PC-3 (cell line): ENCODE measurements at regions not wholly inside any gene's neighbourhood (a gene's known extent, or its start where the extent isn't known, plus 50 kb on each side); places are given as distances from the start of the nearest gene placed in this dataset.

Experiments used
- ATAC-seq: fragments of 200-7000 bp; cut with Tn5 transposase; 2 replicates; pipeline ENCODE4 v1.9.1; 2020; ENCODE audit warnings: mild to moderate bottlenecking, moderate library complexity
- BruUV-seq: library from RNA; stranded (reverse); fragments of 400-500 nt; replicated peaks from 2 replicates; lab custom pipeline; 2021; lab: Mats Ljungman, UMichigan
- CTCF ChIA-PET: fragments of 300-600 bp; sonication (Branson Sonifier 250); formaldehyde crosslinking; loops from one replicate; lab custom pipeline; 2022; ENCODE audit warnings: antibody characterized with exemption; lab: Charles Lee
- POLR2A ChIA-PET: fragments of 300-600 bp; sonication (Branson Sonifier 250); formaldehyde crosslinking; loops from one replicate; lab custom pipeline; 2022; ENCODE audit warnings: antibody characterized with exemption; ENCODE audit not compliant: unreplicated experiment; lab: Charles Lee
- DNase-seq: peaks from one replicate; pipeline ENCODE4 v3.0.0-alpha.2; 2015
- H2AFZ ChIP-seq: fragments of 300-600 bp; sonication (generic); 2 replicates; pipeline ENCODE4 v1.6.0; 2016; ENCODE audit warnings: antibody characterized with exemption, low read length
- H3F3A ChIP-seq: fragments of 300-600 bp; sonication (generic); one replicate; pipeline ENCODE4 v1.6.0; 2017; ENCODE audit warnings: antibody characterized with exemption, low read length, control low read depth, mild to moderate bottlenecking; ENCODE audit not compliant: unreplicated experiment
- H3K27ac ChIP-seq: fragments of 300-600 bp; sonication (generic); 2 replicates; pipeline ENCODE4 v1.5.1; 2016; ENCODE audit warnings: mild to moderate bottlenecking, low read length
- H3K27me3 ChIP-seq: fragments of 300-600 bp; sonication (generic); 2 replicates; pipeline ENCODE4 v1.6.1; 2016; ENCODE audit warnings: low read length, mixed read lengths
- H3K36me3 ChIP-seq: fragments of 300-600 bp; sonication (generic); 2 replicates; pipeline ENCODE4 v1.6.1; 2016; ENCODE audit warnings: low read depth, mixed run types, low read length, mixed read lengths
- H3K4me1 ChIP-seq: fragments of 300-600 bp; sonication (generic); 2 replicates; pipeline ENCODE4 v1.5.1; 2016; ENCODE audit warnings: low read length; ENCODE audit not compliant: insufficient read depth
- H3K4me2 ChIP-seq: fragments of 300-600 bp; sonication (generic); 2 replicates; pipeline ENCODE4 v1.6.0; 2016; ENCODE audit warnings: low read length
- H3K4me3 ChIP-seq: fragments of 300-600 bp; sonication (generic); 2 replicates; pipeline ENCODE4 v1.5.1; 2016; ENCODE audit warnings: mild to moderate bottlenecking, low read length, mixed read lengths
- H3K79me2 ChIP-seq: fragments of 300-600 bp; sonication (generic); 2 replicates; pipeline ENCODE4 v1.6.1; 2017; ENCODE audit warnings: low read length, mixed read lengths
- H3K9ac ChIP-seq: fragments of 300-600 bp; sonication (generic); 2 replicates; pipeline ENCODE4 v1.6.0; 2016; ENCODE audit warnings: mild to moderate bottlenecking, low read length
- H3K9me2 ChIP-seq: fragments of 300-600 bp; sonication (generic); replicated peaks from 2 replicates; pipeline ENCODE4 v1.6.1; 2016; ENCODE audit warnings: mixed run types, low read length, mixed read lengths
- H3K9me3 ChIP-seq: fragments of 300-600 bp; sonication (generic); 2 replicates; pipeline ENCODE4 v1.6.1; 2016; ENCODE audit warnings: low read length, mixed read lengths
- H4K20me1 ChIP-seq: fragments of 300-600 bp; sonication (generic); 2 replicates; pipeline ENCODE4 v1.6.1; 2016; ENCODE audit warnings: low read length, mixed read lengths
- EZH2 ChIP-seq: fragments of 300-600 bp; sonication (generic); IDR thresholded peaks from one replicate; pipeline ENCODE4 v1.6.1; 2017; ENCODE audit warnings: antibody characterized with exemption, mild to moderate bottlenecking, low read length; ENCODE audit not compliant: unreplicated experiment
- EZH2phosphoT487 ChIP-seq: fragments of 300-600 bp; sonication (generic); IDR thresholded peaks from 2 replicates; pipeline ENCODE4 v1.6.1; 2018; ENCODE audit warnings: mild to moderate bottlenecking, antibody characterized with exemption, low read length, borderline replicate concordance
- intact Hi-C: fragments of 100-400 bp; cut with micrococcal nuclease; formaldehyde crosslinking; loops from 2 replicates; pipeline ENCODE4 v1.9.0; 2023
- TF ChIP-seq, protein P1 (sequence below): fragments of 300-600 bp; sonication (generic); conservative IDR thresholded peaks from 2 replicates; pipeline ENCODE4 v1.5.1; 2017; ENCODE audit warnings: antibody characterized with exemption, low read depth, mild to moderate bottlenecking, low read length

- Histone ChIP-seq H3K79me2 (no peaks in the 10 kb centered on the region), H3K4me3 (no peak overlapping the region), H3K27me3 (peaks cover 73% of the 10 kb centered on the region), H3K9me2 (no peaks in the 10 kb centered on the region), H3K9ac (no peak overlapping the region), H3K9me3 (no peaks in the 10 kb centered on the region), H4K20me1 (no peaks in the 10 kb centered on the region), H2AFZ (no peak overlapping the region), H3K36me3 (no peaks in the 10 kb centered on the region), H3K27ac (no peak overlapping the region), H3K4me2 (no peak overlapping the region), H3K4me1 (no peaks in the 10 kb centered on the region), H3F3A (no peaks in the 10 kb centered on the region)
- no peak for DNase-seq
- ChIA-PET POLR2A (no interaction called here), CTCF (no interaction called here)
- TF ChIP-seq EZH2phosphoT487, result no peak
- TF ChIP-seq EZH2, result no peak
- TF ChIP-seq, protein P1, sequence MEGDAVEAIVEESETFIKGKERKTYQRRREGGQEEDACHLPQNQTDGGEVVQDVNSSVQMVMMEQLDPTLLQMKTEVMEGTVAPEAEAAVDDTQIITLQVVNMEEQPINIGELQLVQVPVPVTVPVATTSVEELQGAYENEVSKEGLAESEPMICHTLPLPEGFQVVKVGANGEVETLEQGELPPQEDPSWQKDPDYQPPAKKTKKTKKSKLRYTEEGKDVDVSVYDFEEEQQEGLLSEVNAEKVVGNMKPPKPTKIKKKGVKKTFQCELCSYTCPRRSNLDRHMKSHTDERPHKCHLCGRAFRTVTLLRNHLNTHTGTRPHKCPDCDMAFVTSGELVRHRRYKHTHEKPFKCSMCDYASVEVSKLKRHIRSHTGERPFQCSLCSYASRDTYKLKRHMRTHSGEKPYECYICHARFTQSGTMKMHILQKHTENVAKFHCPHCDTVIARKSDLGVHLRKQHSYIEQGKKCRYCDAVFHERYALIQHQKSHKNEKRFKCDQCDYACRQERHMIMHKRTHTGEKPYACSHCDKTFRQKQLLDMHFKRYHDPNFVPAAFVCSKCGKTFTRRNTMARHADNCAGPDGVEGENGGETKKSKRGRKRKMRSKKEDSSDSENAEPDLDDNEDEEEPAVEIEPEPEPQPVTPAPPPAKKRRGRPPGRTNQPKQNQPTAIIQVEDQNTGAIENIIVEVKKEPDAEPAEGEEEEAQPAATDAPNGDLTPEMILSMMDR, result no peak
- no peak for ATAC-seq
- BruUV-seq, result no TSS peak
- intact Hi-C loops, result no loop called here
Measured at GRCh38 chr14:98161356-98161755, 1110.6 kb downstream of the BCL11B start.

DNA sequence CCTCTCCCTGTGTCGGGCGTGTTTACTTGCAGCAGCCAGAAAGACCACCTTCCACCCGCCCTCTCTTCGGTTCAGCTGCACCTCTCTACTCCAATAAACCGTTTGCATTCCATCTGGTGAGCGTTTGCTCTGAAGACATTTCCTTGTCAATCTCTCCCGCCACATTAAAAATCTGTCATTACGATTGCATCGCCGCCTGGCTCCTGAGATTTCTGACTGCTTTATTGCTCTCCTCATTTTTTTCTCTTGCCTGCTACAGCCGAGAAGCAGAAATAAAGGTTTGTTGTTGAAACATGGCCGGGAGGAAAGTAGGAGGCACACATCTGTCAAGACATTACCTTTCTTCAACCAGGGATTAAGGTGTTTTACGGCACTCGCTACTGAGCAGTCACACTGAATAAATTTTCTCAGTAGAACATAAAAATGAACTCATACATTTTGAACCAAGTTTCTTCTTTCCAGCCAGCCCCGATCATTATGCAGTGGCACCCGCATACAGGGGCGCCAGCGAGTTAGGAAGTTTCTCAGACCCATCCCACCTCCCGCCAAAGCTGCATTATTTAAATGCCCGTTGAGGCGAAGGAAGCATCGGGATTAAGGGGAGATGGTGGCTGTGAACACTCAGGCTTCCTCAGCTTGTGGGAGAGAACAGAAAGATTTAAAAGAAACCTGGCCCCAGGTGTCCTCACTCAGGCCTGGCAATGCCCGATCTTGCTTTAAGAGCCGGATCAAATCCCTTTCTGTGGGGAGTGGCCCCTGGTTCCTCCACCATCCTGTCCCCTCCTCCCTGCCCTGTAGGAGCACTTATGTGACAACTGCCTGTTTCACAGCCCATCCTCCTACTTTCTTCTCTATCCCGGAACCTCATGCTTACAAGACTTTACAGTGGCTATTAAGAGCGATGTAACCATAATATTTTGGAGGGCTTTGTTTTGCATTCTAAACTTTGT is 1108.9 kb downstream of the BCL11B start:
- no peak overlapping the region for H3K9ac ChIP-seq
- no peaks in the 10 kb centered on the region for H3K4me1 ChIP-seq
- no peak overlapping the region for H3K4me2 ChIP-seq
- POLR2A ChIA-PET, result no interaction called here
- TF ChIP-seq EZH2 (no peak), EZH2phosphoT487 (no peak)
- no peaks in the 10 kb centered on the region for H3K9me2 ChIP-seq
- H3F3A ChIP-seq, result no peaks in the 10 kb centered on the region
- intact Hi-C loops, result no loop called here
- H3K4me3 ChIP-seq, result no peak overlapping the region
- CTCF ChIA-PET, result no interaction called here
- BruUV-seq, result no TSS peak
- H3K79me2 ChIP-seq, result no peaks in the 10 kb centered on the region
- H4K20me1 ChIP-seq, result no peaks in the 10 kb centered on the region
- H3K36me3 ChIP-seq, result no peaks in the 10 kb centered on the region
- ATAC-seq, result no peak
- DNase-seq, result no peak
- no peak overlapping the region for H3K27ac ChIP-seq
- H3K9me3 ChIP-seq, result no peaks in the 10 kb centered on the region
- H3K27me3 ChIP-seq, result peaks cover 84% of the 10 kb centered on the region
- no peak overlapping the region for H2AFZ ChIP-seq

DNA sequence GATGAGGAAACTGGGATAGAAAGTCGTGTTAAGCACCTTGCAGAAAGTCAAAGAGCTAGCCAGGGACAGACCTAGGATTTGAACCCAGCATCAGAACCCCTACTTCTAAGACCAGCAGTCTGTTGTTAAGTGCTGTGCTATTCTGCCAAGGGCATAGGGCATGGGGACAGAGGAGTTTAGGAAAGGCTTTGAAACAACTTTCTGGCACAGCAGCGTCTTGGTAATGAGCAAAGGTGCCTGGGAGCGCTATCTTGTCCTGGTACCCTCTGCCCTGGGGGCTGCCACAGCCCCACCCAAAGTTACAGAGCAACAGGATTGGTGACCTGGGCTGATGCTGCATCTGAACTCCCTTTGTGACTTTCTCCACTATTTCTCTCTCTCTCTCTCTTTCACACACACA is 1108.1 kb downstream of the BCL11B start:
- H3K4me1 ChIP-seq, result no peaks in the 10 kb centered on the region
- no peak overlapping the region for H3K27ac ChIP-seq
- H3K36me3 ChIP-seq, result no peaks in the 10 kb centered on the region
- no peaks in the 10 kb centered on the region for H3K79me2 ChIP-seq
- no TSS peak for BruUV-seq
- CTCF ChIA-PET, result no interaction called here
- no peaks in the 10 kb centered on the region for H3K9me3 ChIP-seq
- H3K4me2 ChIP-seq, result no peak overlapping the region
- no peak overlapping the region for H2AFZ ChIP-seq
- H3F3A ChIP-seq, result no peaks in the 10 kb centered on the region
- H3K9ac ChIP-seq, result no peak overlapping the region
- TF ChIP-seq EZH2 (no peak), EZH2phosphoT487 (no peak)
- TF ChIP-seq, protein P1, result no peak
- H3K9me2 ChIP-seq, result no peaks in the 10 kb centered on the region
- peaks cover 78% of the 10 kb centered on the region for H3K27me3 ChIP-seq
- POLR2A ChIA-PET, result no interaction called here
- DNase-seq (no peak), ATAC-seq (no peak)
- no peak overlapping the region for H3K4me3 ChIP-seq
- H4K20me1 ChIP-seq, result no peaks in the 10 kb centered on the region
- intact Hi-C loops, result no loop called here
